ENCODE measurements at regions not wholly inside any gene's neighbourhood (a gene's known extent, or its start where the extent isn't known, plus 50 kb on each side); places are given as distances from the start of the nearest gene placed in this dataset.
"Not testable (repeated sequence)": the region's sequence is repeated elsewhere in the genome, so short reads cannot be mapped to it uniquely, and the experiment has no call there.

GRCh38 chr1:95520390-95520789 is 286.4 kb downstream of the RWDD3 start:
- no peak for DNase-seq (ENCODE audit: low spot score)

GRCh38 chr1:95532335-95532734 is 298.3 kb downstream of the RWDD3 start:
- no peak for DNase-seq (ENCODE audit: low spot score)

GRCh38 chr1:95534985-95535384 is 301.0 kb downstream of the RWDD3 start:
- DNase-seq (ENCODE audit: low spot score), result no peak

GRCh38 chr1:95535614-95536013 is 301.6 kb downstream of the RWDD3 start:
- DNase-seq (ENCODE audit: low spot score), result no peak

GRCh38 chr1:95536501-95536900 is 302.5 kb downstream of the RWDD3 start:
- no peak for DNase-seq (ENCODE audit: low spot score)

- no peak for DNase-seq (ENCODE audit: low spot score)
Observed at GRCh38 chr1:95537176-95537575, 303.2 kb downstream of the RWDD3 start.

GRCh38 chr1:95538242-95538641 is 304.2 kb downstream of the RWDD3 start:
- not testable (repeated sequence) for DNase-seq (ENCODE audit: low spot score)

GRCh38 chr1:95542936-95543335 is 308.9 kb downstream of the RWDD3 start:
- DNase-seq (ENCODE audit: low spot score), result no peak

- DNase-seq (ENCODE audit: low spot score), result no peak
Observed at GRCh38 chr1:95547005-95547404, 313.0 kb downstream of the RWDD3 start.

GRCh38 chr1:95548211-95548610 is 314.2 kb downstream of the RWDD3 start:
- no peak for DNase-seq (ENCODE audit: low spot score)

- no peak for DNase-seq (ENCODE audit: low spot score)
Observed at GRCh38 chr1:95551201-95551600, 317.2 kb downstream of the RWDD3 start.

- no peak for DNase-seq (ENCODE audit: low spot score)
Observed at GRCh38 chr1:95553595-95553994, 319.6 kb downstream of the RWDD3 start.

GRCh38 chr1:95554408-95554807 is 320.4 kb downstream of the RWDD3 start:
- no peak for DNase-seq (ENCODE audit: low spot score)

- no peak for DNase-seq (ENCODE audit: low spot score)
Observed at GRCh38 chr1:95558791-95559190, 324.8 kb downstream of the RWDD3 start.

GRCh38 chr1:95561346-95561745 is 327.3 kb downstream of the RWDD3 start:
- no peak for DNase-seq (ENCODE audit: low spot score)

GRCh38 chr1:95562230-95562629 is 328.2 kb downstream of the RWDD3 start:
- no peak for DNase-seq (ENCODE audit: low spot score)

- DNase-seq (ENCODE audit: low spot score), result no peak
Observed at GRCh38 chr1:95572002-95572401, 338.0 kb downstream of the RWDD3 start.

GRCh38 chr1:95572962-95573361 is 339.0 kb downstream of the RWDD3 start:
- DNase-seq (ENCODE audit: low spot score), result no peak

GRCh38 chr1:95575291-95575690 is 341.3 kb downstream of the RWDD3 start:
- DNase-seq (ENCODE audit: low spot score), result no peak

GRCh38 chr1:95578462-95578861 is 344.5 kb downstream of the RWDD3 start:
- DNase-seq (ENCODE audit: low spot score), result no peak

- no peak for DNase-seq (ENCODE audit: low spot score)
Observed at GRCh38 chr1:95582191-95582590, 348.2 kb downstream of the RWDD3 start.

GRCh38 chr1:95582746-95583145 is 348.7 kb downstream of the RWDD3 start:
- DNase-seq (ENCODE audit: low spot score), result no peak

GRCh38 chr1:95583661-95584210 is 349.7 kb downstream of the RWDD3 start:
- DNase-seq (ENCODE audit: low spot score), result no peak

- DNase-seq (ENCODE audit: low spot score), result no peak
Observed at GRCh38 chr1:95584315-95584714, 350.3 kb downstream of the RWDD3 start.

- DNase-seq (ENCODE audit: low spot score), result no peak
Observed at GRCh38 chr1:95604771-95605170, 370.8 kb downstream of the RWDD3 start.

Measured in ecto neural progenitor cell (in vitro differentiated cells).